ENCODE measurements at regions not wholly inside any gene's neighbourhood (a gene's known extent, or its start where the extent isn't known, plus 50 kb on each side); places are given as distances from the start of the nearest gene placed in this dataset.

- H3K4me3 ChIP-seq (ENCODE audit: low read depth in 2 of 2, low read length in 1 of 2), result no peak overlapping the region
- POLR2A ChIA-PET, result no interaction called here
- no peak overlapping the region for H3K4me2 ChIP-seq
- H3K36me3 ChIP-seq (replicated peaks in 1 of 2; ENCODE audit: control insufficient read depth in 1 of 2, insufficient read depth in 2 of 2, low read length in 1 of 2), result no peaks in the 10 kb centered on the region
- H4K20me1 ChIP-seq (ENCODE audit: insufficient read depth), result no peaks in the 10 kb centered on the region
- CTCF ChIA-PET, result no interaction called here
- no peak overlapping the region; a peak in 1 of 4 replicates for H3K27ac ChIP-seq (ENCODE audit: low read depth in 2 of 2, low read length in 1 of 2)
- H3K27me3 ChIP-seq (ENCODE audit: insufficient read depth), result peaks cover 6% of the 10 kb centered on the region; the same call in 1 of the 2 replicates
- TF ChIP-seq CTCF (IDR thresholded peaks at IDR 0.05) (no peak), GATA2 (CRISPR knock-in tag; IDR thresholded peaks at IDR 0.05) (no peak), RXRA (IDR thresholded peaks at IDR 0.05; ENCODE audit: borderline replicate concordance, low read depth) (no peak), USF1 (IDR thresholded peaks at IDR 0.05; ENCODE audit: borderline replicate concordance, low read depth) (no peak), NFIC (IDR thresholded peaks at IDR 0.05; ENCODE audit: borderline replicate concordance) (no peak), TEAD4 (IDR thresholded peaks at IDR 0.05; ENCODE audit: borderline replicate concordance, insufficient read depth) (no peak), ELF1 (IDR thresholded peaks at IDR 0.05) (no peak), SMC3 (IDR thresholded peaks at IDR 0.05; ENCODE audit: low read depth, low read length) (no peak)
- WGBS (ENCODE audit: low lambda C conversion rate), result 49% methylated on average over 9 of the region's 14 CpGs
- no peak for DNase-seq
- H3K9me3 ChIP-seq, result no peaks in the 10 kb centered on the region
- no peak overlapping the region for H2AFZ ChIP-seq (ENCODE audit: low read depth)
- peaks cover 0 to 9% of the 10 kb centered on the region in 2 experiments; a peak in 1 of 4 replicates for H3K4me1 ChIP-seq (ENCODE audit: control insufficient read depth in 1 of 2, insufficient read depth in 2 of 2, low read depth in 1 of 2, low read length in 1 of 2)
- no peak overlapping the region for H3K9ac ChIP-seq
- H3K9me2 ChIP-seq, result no peaks in the 10 kb centered on the region
- H3F3A ChIP-seq (replicated peaks; ENCODE audit: insufficient read depth), result no peaks in the 10 kb centered on the region
- no peaks in the 10 kb centered on the region for H3K79me2 ChIP-seq (ENCODE audit: insufficient read depth)
These were observed 113.4 kb downstream of the BCOR start for GRCh38 chrX:39984191-39984956.

GRCh38 chrX:39985071-39985470 lies 112.7 kb downstream of the BCOR start:
- Histone ChIP-seq H3K79me2 (ENCODE audit: insufficient read depth) (no peaks in the 10 kb centered on the region), H3K27me3 (ENCODE audit: insufficient read depth) (no peaks in the 10 kb centered on the region; the same call in 1 of the 2 replicates), H3K4me1 (ENCODE audit: control insufficient read depth in 1 of 2, insufficient read depth in 2 of 2, low read depth in 1 of 2, low read length in 1 of 2) (peaks cover 0 to 9% of the 10 kb centered on the region in 2 experiments; a peak in 1 of 4 replicates), H3F3A (replicated peaks; ENCODE audit: insufficient read depth) (no peaks in the 10 kb centered on the region), H3K36me3 (replicated peaks in 1 of 2; ENCODE audit: control insufficient read depth in 1 of 2, insufficient read depth in 2 of 2, low read length in 1 of 2) (no peaks in the 10 kb centered on the region), H3K9me2 (no peaks in the 10 kb centered on the region), H3K9ac (no peak overlapping the region), H3K9me3 (no peaks in the 10 kb centered on the region), H3K4me2 (no peak overlapping the region), H4K20me1 (ENCODE audit: insufficient read depth) (no peaks in the 10 kb centered on the region), H3K27ac (ENCODE audit: low read depth in 2 of 2, low read length in 1 of 2) (no peak overlapping the region), H2AFZ (ENCODE audit: low read depth) (no peak overlapping the region), H3K4me3 (ENCODE audit: low read depth in 2 of 2, low read length in 1 of 2) (no peak overlapping the region)
- TF ChIP-seq MXI1 (IDR thresholded peaks at IDR 0.05; ENCODE audit: low read depth, low read length), result no peak
- no peak for TF ChIP-seq FOSL2 (IDR thresholded peaks at IDR 0.05; ENCODE audit: borderline replicate concordance, low read depth)
- TF ChIP-seq ELF1 (IDR thresholded peaks at IDR 0.05), result no peak
- TF ChIP-seq POLR2AphosphoS5 (IDR thresholded peaks at IDR 0.05; ENCODE audit: low read depth, low read length), result no peak
- TF ChIP-seq MEF2A (IDR thresholded peaks at IDR 0.05; ENCODE audit: borderline replicate concordance, low read depth), result no peak
- no peak for TF ChIP-seq CTCF (IDR thresholded peaks at IDR 0.05)
- no peak for TF ChIP-seq FOXM1 (IDR thresholded peaks at IDR 0.05; ENCODE audit: low read depth)
- TF ChIP-seq TCF12 (IDR thresholded peaks at IDR 0.05), result no peak
- no peak for TF ChIP-seq RCOR1 (IDR thresholded peaks at IDR 0.05; ENCODE audit: low read length)
- 49% methylated on average over 9 of the region's 9 CpGs for WGBS (ENCODE audit: low lambda C conversion rate)
- ChIA-PET CTCF (no interaction called here), POLR2A (no interaction called here)
- no peak for DNase-seq
